Medulla oblongata (tissue), 1 donor: ENCODE measurements at regions not wholly inside any gene's neighbourhood (a gene's known extent, or its start where the extent isn't known, plus 50 kb on each side); places are given as distances from the start of the nearest gene placed in this dataset.
"Not testable (repeated sequence)": the region's sequence is repeated elsewhere in the genome, so short reads cannot be mapped to it uniquely, and the experiment has no call there.

Experiments used
- DNase-seq: peaks from one replicate; pipeline ENCODE4 v3.0.0-alpha.2; 2015; ENCODE audit errors: extremely low spot score

DNA sequence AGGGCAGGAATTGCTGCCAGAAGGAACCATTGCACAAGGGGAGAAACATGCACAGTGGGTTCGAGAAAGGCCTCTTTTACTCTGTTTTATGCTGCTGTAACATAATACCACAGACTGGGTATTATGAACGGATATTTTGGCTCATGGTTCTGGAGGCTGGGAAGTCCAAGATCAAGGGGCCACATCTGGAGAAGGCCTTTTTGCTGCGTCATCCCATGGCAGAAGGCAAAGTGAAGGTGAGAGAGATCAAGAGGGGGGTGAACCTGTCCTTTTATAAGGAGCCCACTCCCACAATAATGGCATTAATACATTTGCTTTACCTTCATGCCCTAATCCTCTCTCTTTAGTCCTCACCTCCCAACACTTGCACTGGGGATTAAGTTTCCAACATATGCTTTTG is 136.9 kb upstream of the ALDH1B1 start:
- DNase-seq = no peak

DNA sequence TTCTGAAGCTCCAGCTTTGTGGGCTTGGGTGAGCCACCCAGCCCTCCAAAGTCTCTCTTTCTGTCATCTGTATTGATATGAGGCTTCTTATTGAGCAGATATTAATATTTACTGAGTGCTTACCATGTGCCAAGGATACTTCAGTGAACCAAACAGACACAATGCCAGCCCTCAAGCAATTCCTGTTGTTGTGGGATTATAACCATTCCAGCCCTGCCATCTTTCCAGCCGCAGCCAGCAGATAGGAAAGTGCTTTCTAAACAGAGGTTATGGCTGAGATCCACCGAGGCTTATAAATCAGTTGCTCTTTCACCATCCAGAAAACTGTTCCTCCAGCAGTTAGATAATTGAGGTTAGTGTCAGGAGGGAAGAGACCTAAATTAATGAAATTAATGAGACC is 137.7 kb upstream of the ALDH1B1 start:
- DNase-seq = no peak

DNA sequence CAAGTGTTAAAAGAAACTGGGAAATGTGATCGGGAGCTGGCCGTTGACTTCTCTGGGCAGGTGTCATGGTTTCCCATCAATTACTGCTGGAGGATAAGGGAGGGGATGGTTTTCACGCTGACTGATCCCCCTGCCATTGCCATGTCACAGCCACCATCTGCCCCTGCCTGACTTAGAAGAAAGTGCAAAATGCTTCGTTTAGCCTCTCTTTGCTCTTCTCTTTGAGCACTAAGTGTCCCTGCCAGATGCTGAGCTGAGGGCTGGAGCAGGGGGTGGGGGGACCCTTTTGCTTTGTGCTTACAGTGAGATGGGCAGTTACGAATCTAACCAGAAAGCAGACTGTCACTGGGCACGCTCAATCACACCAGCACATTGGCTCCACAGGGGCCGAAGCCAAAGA is 138.4 kb upstream of the ALDH1B1 start:
- no peak for DNase-seq

DNA sequence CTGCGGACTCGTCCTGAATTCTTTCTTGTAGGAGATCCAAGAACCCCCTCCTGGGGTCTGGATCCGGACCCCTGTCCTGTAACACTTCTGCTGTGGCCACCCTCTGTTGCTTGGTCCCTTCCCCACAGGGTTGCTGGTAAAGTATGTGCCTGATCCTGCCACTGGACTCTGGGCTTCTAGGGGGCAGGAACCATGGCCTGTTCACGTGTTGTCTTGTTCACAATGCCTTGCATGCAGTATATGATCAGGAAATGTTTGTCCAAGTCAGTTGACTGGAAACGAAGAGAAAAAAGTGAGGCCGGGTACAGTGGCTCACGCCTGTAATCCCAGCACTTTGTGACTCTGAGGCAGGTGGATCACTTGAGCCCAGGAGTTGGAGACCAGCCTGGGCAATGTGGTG is 139.3 kb upstream of the ALDH1B1 start:
- no peak for DNase-seq

DNA sequence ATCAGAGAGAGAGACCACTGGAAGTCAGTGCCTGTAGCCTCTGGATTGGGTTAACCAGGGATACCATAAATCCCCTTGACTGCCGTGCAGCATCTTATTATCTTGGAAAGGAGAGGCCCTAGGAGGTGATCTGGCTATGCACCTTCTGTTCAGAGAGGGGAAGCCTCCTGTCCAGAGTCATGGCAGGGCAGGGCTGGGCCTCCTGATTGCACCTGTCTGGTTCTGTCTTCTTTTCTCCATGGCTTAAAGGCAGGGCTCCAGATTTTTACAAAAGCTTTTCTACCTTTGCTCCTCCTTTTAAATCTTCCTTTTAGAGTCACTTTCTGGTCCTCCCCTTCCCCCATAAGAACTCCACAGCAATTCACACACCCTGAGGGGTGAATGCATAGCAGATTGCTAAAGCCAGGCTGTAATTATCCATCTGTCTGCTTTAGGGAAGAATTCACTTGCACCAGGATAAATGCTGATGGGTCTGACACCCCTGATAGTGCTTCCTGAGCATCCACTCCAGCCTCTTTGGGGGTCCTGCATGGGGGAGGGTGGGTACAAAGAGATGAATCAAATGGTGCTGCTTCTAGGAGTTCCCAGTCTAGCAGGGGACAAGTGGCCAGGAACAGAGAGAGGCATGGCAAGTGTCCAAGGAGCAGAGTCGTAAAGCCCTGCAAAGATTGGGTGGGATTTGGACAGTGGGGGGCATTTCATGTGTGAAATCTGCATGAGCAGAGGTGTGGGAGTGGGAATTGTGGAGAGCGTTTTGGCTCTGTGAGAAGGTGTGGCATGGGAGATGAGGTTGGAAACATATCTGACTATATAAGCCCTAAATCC is 141.3 kb upstream of the ALDH1B1 start:
- no peak for DNase-seq

DNA sequence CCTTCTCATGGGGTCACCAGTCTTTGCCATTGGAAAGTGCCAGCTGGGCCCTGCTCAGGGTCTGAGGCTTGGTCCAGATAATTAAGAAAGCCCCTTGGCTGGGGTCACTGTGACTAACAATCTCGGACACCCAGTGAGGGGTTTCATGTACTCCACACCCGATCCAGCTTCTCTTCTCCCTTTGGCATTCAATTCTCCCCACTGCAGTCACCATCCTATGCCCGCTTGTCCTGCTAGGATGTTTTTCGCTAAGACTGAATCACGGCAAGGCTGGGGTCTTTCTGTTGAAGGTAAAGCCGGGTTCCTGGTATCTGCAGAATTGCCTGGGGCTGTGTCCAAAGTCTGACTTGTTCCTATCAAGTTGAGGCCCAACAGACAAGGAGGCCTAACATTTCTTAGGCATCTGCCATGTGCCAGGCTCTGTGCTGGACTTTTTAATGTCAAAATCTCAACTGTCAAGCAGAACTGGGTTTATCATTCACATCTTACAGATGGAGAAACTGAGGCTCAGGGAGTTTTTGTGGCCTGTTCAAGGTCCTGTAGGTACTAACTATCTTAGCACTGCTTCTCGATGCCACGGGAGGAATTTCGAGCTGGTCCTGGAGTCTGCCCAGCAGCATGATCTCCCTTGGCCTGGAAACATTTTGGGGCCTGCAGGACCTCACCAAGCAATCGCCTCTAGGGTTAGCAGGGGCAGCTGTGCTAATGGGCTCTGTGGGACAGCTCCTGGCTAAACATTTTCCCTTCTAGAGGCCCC is 142.0 kb upstream of the ALDH1B1 start:
- DNase-seq = no peak

DNA sequence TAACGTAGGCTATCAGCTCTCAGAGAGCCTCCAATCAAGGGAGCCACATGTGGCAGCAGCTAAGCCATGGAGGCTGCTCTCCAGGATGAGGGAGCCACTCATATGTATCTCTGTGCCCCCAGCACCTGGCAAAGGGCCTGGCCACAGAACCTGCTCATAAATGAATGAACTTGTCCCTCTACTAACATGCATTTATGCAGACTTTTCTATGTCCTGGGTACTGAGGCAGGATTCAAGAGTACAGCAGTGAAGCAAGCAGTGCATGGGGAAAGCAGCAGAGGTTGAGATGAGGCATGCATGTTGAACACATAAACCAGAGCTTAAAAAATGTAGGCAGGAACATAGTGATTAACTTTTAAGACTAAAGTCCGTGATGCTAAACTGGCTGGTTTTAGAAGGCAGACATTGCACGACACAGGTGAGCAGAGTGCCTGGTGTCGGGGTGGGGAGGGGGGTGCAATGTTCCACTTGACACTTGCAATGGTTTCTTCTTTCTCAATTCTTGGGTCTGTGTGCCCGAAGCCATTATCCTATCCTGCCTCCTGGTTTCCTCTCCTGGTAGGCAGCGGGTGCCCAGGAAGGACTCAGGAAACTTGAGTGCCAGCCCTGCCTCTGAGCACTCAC is 142.8 kb upstream of the ALDH1B1 start:
- DNase-seq = no peak

DNA sequence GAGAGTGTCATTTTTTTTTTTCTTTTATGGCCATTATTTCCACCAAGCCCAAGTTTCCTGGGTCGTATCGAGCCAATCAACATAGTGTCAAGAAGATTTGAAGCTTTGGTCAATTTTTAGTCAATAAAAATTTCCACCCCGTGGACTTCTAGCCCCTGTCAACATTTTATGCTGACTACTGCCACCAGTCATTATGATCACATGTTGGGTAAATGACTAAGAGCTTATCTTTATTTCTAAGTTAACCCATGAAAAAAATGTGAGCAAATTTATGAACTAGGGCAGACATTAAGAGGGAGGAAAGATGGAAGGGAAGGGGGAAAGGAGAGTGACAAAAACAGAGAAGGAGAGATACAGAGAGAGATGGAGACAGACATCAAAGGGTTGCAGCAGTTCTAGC is 143.5 kb upstream of the ALDH1B1 start:
- DNase-seq = no peak

DNA sequence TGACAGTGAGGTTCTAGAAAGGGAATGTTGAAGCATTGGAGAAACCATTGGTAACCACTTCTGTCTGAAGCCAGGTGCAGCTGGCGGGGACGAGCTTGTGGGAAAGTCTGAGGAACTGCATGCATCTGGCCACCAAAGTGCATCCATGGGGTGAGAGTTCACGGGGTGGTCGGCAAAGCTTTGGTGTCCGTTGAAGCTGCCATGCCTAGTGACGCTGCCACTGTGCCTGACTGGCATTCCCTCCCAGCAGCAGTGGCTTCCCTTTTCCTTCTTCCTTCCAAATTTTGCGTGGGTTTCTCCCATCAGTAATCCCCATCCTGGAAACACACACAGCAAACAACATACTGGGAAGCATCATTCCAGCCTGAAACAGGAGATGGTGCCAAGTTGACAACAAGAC is 145.7 kb upstream of the ALDH1B1 start:
- DNase-seq = no peak

DNA sequence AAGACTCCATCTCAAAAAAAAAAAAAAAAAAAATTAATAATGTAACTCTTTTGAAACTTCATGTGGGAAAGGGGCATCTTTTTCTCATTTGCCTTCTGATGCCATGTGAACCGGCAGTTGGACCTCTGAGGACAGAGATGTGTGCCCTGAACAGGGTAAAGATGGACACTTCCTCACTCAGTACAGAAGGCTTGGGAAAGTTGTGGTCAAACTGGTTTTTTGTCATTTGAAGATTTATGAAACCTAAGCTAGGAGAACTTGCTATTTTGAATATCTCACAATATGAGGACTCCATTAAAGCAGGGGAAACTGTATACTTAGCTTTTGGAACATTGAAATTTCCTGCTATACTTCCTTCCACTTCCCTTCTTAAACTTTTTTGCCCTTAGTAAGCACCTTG is 147.5 kb upstream of the ALDH1B1 start:
- DNase-seq = no peak

DNA sequence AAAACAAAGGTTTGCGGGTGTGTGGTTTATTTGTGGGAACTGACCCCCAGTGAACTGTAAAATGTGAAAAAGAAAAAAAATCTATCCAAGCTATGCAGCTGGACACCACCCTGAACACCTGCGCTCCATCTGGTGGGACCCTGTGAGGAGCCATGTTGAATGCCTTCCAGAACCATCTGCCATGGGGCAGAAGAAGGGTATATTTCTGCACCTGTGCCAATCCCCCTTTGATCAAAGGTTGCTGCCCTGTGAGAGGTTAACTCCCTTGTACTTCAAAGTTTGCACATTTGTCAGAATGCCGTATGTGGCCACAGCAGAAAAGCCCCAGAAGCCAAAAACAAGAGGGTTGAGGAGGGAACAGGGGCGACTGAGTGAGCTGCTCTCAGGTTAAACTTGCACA is 148.5 kb upstream of the ALDH1B1 start:
- no peak for DNase-seq

DNA sequence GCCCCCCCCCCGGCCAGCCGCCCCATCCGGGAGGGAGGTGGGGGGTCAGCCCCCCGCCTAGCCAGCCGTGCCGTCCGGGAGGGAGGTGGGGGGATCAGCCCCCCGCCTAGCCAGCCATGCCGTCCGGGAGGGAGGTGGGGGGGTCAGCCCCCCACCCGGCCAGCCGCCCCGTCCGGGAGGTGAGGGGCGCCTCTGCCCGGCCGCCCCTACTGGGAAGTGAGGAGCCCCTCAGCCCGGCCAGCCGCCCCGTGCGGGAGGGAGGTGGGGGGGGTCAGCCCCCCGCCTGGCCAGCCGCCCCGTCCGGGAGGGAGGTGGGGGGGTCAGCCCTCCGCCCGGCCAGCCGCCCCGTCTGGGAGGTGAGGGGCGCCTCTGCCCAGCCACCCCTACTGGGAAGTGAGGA is 150.4 kb upstream of the ALDH1B1 start:
- DNase-seq = not testable (repeated sequence)

DNA sequence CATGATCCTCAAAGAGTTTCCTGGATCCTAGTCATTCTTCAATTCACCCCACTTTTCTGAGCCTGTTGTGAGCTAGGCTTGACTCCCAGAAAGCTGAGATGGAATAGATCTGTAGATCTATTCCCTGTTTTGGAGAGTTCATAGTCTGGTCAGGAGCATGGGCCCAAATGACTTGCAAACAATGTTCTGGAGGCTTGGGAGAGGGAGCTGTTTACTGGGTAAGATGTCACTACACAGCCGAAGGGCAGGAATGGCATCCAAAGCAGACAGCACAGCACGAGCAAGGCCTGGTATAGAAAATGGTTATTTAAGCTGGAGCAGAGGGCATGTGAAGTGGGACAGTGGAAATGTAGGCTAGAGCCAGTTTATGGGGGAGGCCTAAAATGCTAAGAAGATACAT is 152.5 kb upstream of the ALDH1B1 start:
- DNase-seq = no peak

DNA sequence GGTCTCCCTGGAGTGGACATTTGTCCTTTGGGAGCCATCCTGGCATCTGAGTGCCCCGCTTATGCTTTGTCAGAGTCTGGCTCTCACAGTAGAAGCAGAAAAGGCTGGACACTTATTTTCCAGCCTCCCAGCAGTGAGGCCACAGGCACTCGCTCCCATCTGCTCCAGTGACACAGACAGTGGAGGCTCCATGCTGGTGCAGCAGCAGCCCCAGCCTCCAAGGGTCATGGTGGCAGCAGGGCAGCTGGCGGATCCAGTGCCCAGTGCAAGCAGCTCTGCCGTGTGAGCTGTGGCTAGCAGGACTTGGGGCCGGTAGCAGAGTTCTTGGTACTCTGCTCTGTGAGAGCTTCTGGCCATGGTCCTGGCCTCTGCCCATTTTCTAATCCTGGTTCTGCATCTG is 157.3 kb upstream of the ALDH1B1 start:
- DNase-seq = no peak

DNA sequence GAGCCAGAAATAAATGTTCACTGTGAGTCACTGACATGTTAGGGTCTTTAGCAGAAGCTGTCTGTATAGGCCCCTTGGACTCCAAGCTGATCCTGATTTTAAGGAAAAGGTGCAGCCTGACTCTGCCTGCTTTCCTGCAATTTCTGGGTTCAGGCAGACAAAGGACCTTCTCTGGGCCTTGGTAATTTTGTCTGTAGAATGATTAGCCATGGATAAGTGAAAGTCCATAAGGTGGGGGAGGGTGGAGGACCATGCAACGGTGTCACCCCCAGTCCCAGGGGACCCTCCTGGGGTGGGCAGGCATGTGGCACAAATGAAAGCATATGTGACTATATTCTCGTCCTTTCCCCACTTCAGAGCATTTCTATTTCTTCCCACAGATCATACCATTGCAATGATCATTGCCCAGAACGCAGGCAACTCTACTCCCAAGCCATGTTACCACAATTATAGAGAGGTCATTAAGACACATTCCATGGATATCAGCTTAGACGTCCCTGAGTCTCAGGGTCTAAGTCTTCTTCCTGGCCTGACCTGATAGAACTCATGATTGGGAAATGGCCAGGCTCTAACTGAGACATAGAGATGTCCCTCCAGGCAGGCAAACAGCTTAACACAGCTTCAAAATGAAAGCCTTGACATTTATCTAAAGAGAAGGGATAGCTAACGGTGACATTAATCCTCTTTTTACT is 157.9 kb upstream of the ALDH1B1 start:
- no peak for DNase-seq

DNA sequence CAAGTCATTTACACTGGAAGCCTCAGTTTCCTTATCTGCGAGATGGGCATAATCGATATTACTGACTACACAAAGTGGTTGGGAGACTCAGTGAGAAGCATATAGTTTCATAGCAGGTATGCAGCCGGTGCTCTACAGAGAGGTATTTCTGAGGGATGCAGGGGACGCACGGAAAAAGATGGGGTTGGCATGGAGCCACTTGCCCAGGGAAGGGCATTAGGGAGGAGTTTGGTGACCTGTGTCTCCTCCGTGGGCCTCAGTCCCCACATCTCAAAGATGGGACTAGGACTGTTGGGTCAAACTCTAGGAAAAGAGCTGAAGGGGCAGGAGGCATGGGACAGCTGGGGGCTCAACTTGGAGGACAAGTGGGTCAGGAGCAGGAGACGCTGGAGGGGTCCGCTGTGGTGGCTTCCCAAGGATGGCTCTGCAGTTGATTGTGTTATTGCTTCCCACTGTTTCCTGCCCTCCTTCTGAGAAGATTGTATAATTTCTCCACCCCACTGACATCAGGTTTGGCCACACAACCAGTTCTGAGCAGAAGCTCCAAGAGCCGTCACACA is 158.6 kb upstream of the ALDH1B1 start:
- no peak for DNase-seq

DNA sequence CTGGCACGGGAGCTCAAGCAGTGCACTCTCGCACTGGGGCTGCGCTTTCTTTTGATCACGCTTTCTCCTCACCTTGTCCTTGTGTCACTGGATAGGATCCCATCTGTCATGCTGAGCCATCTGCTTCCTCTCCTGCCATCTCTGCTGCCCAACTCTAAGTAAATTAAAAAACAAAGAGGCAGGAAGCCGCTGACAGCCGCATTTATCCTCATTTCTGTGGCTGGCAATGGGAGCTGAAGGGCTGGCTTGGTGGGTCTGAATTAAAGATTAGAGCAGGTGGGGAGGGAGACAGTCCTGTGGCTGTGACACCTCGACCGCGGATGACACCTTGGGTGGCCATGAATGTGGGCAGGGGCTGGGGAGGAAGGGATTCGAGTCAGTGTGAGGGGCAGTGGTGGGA is 159.2 kb upstream of the ALDH1B1 start:
- no peak for DNase-seq

DNA sequence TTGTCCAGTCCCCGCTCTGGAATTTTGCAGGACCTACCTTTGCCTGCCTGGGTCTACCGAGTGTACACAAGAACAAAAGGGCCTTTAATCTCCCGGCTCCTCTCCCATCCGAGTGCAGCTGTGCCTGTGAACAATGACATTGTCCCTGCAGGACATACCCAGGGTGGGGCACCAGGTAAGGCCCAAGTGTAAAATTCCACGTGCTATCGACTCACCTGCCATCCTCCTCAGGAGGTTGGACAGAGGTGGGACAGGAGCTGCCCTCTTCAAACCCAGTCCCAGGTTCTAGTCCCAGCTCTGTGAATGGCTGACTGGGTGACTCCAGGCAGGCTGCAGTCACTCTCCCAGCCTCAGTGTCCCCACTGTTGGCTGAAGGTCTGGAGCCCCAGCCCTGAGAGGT is 159.6 kb upstream of the ALDH1B1 start:
- DNase-seq = no peak

DNA sequence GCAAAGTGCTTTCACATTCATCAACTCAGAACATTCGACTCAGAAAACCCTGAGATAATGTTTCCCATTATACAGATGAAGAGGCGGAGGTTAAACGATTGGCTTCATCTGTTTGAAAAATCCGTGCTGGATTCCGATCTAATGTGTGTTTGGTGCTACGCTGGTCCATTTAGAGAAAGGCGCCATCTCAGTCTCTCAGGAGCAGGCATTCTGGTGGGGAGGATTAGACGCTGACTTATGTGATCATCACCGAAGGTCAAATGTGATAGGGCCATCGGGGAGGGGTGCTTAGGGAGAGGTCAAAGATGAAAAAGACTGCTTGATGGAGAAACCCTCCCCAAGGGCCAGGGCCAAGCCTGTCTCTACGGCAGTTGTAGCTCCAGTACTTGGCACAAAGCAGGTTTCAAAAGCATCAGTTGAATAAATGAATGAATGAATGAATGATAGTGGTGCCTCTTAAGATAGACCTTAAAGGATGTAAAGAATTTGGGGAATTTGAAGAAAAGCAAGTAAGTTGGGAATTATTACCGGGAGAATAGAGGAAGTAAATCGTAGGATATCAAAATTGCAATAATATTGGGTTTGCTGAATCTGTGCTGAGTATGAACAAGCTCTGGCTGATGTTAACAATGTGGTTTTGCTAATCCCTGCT is 160.6 kb upstream of the SHB start:
- no peak for DNase-seq

DNA sequence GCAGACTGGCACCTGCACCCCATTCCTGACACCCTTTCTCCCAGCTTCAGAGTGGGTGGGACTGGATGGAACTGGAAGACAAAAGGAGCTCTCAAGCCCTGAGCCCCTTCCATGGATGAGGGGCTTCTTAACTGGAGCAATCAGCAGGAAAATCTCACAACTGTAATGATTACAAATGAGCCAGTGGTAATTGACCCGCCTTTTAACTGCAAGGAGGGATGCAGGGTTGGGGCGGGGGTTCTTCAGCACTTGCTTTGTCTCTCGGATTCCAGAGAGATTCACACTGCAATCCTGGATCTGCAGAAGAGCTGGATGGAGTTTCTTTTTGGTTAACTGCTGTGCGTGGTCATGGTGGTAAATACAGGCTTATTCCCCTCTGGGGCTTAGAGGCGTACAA is 160.1 kb upstream of the SHB start:
- no peak for DNase-seq

DNA sequence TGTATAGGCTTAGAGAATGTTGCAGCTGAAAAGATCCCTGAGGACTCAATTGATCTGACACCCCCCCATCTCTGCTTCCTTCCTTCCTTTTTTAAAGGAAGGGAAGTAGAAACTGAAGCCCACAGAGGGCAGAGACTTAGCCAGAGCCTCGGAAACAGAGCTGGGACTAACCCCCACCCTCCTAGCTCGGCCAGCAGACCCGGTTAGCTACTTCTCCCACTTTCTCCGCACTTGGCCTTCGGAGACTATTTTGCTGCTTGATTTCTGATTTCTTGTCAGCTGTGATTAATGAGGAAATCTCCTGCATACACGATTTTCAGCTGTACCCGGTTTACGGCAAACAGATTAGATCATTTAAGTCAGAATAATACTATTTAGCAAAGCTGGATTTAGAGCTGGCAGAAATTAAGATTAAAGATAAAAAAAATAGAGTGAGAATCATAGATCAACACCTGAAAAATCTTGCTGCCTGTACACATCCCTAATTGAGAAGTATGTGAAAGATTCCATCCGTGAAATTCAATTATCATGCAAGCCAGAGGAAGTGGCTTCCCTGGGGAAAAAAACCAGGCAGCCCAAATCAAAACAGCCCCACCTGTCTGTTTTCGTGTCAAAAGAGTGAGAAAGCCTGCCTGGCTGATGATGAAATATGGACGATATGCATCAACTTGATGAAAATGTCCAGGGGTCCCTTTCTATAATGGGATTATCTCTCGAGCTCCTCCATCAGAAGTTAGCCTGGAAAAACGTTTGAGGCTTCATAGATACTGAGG is 159.5 kb upstream of the SHB start:
- no peak for DNase-seq
